H1 (cell line): ENCODE measurements at regions not wholly inside any gene's neighbourhood (a gene's known extent, or its start where the extent isn't known, plus 50 kb on each side); places are given as distances from the start of the nearest gene placed in this dataset.

Source experiments
- CTCF ChIA-PET: fragments of 300-600 bp; sonication (Branson Sonifier 250); formaldehyde crosslinking; loops from one replicate; lab custom pipeline; 2021; ENCODE audit not compliant: partially characterized antibody; lab: Charles Lee
- POLR2A ChIA-PET: fragments of 300-600 bp; sonication (Branson Sonifier 250); formaldehyde crosslinking; loops from one replicate; lab custom pipeline; 2021; ENCODE audit warnings: inconsistent platforms; ENCODE audit not compliant: partially characterized antibody; lab: Charles Lee
- DNase-seq, 2 experiments: peaks; one replicate each; pipeline versions ENCODE4 v3.0.0 to v3.0.0-alpha.2; 2010 to 2022; ENCODE audit warnings: low spot score in 2 of 2, low read depth in 1 of 2, mixed read lengths in 1 of 2
- FAIRE-seq: peaks from 2 replicates; lab custom pipeline; 2011; peaks lifted over from hg19 to GRCh38; lab: Jason Lieb, UNC
- H2AFZ ChIP-seq: 2 replicates; pipeline ENCODE4 v1.8.1; 2012; ENCODE audit warnings: low read length, inconsistent platforms
- H2AK5ac ChIP-seq: 2 replicates; pipeline ENCODE4 v1.6.1; 2013; ENCODE audit warnings: low read depth, low read length
- H2BK120ac ChIP-seq: replicated peaks from 2 replicates; pipeline ENCODE3; 2013; ENCODE audit warnings: low read depth, low read length, inconsistent platforms
- H2BK12ac ChIP-seq: 2 replicates; pipeline ENCODE4 v1.6.1; 2013; ENCODE audit warnings: low read depth, low read length
- H2BK15ac ChIP-seq: 2 replicates; pipeline ENCODE4 v1.6.1; 2013; ENCODE audit warnings: low read length
- H2BK20ac ChIP-seq: 2 replicates; pipeline ENCODE4 v1.6.1; 2013; ENCODE audit warnings: low read length
- H2BK5ac ChIP-seq: 2 replicates; pipeline ENCODE4 v1.6.1; 2013; ENCODE audit warnings: low read depth, low read length
- H3K14ac ChIP-seq: 2 replicates; pipeline ENCODE4 v1.6.1; 2013; ENCODE audit warnings: inconsistent platforms; ENCODE audit not compliant: insufficient read length
- H3K18ac ChIP-seq: 2 replicates; pipeline ENCODE4 v1.6.1; 2013; ENCODE audit warnings: low read length; ENCODE audit errors: extremely low read depth
- H3K23ac ChIP-seq: 2 replicates; pipeline ENCODE4 v1.6.1; 2013; ENCODE audit warnings: inconsistent platforms; ENCODE audit not compliant: insufficient read length
- H3K23me2 ChIP-seq: 2 replicates; pipeline ENCODE4 v1.6.1; 2013; ENCODE audit warnings: low read depth, low read length
- H3K27ac ChIP-seq: 2 replicates; pipeline ENCODE4 v1.6.1; 2011; ENCODE audit warnings: low read depth, low read length, inconsistent platforms
- H3K27me3 ChIP-seq, 4 experiments: replicated peaks in 1 of 4; 1 replicate in 1 of 4; 2 replicates in 3 of 4; pipeline versions ENCODE4 v1.6.1 to v1.8.1; 2011 to 2013; ENCODE audit warnings: low read length in 3 of 4, mild to moderate bottlenecking in 3 of 4, inconsistent platforms in 2 of 4, mixed read lengths in 2 of 4, moderate library complexity in 1 of 4; ENCODE audit not compliant: control insufficient read depth in 3 of 4, insufficient read depth in 3 of 4; ENCODE audit errors: extremely low read depth in 1 of 4
- H3K36me3 ChIP-seq, 4 experiments: 2 replicates each; pipeline versions ENCODE4 v1.6.1 to v1.8.1; 2011 to 2013; ENCODE audit warnings: mild to moderate bottlenecking in 4 of 4, low read length in 3 of 4, moderate library complexity in 2 of 4, control low read depth in 1 of 4, inconsistent platforms in 1 of 4; ENCODE audit not compliant: insufficient read depth in 4 of 4, control insufficient read depth in 2 of 4
- H3K4ac ChIP-seq: replicated peaks from 2 replicates; pipeline ENCODE3; 2013; ENCODE audit warnings: low read length, low read depth, mixed read lengths, inconsistent platforms; ENCODE audit not compliant: insufficient read length
- H3K4me1 ChIP-seq, 4 experiments: replicated peaks in 1 of 4; 1 replicate in 1 of 4; 2 replicates in 3 of 4; pipeline versions ENCODE4 v1.6.1 to v1.8.1; 2011 to 2013; ENCODE audit warnings: low read length in 3 of 4, inconsistent platforms in 2 of 4, mixed read lengths in 1 of 4; ENCODE audit not compliant: insufficient read depth in 4 of 4, control insufficient read depth in 3 of 4
- H3K4me2 ChIP-seq, 2 experiments: 2 replicates each; pipeline versions ENCODE4 v1.6.1 to v1.8.1; 2011 to 2013; ENCODE audit warnings: low read depth in 2 of 2, low read length in 2 of 2, control low read depth in 1 of 2, inconsistent platforms in 1 of 2, mild to moderate bottlenecking in 1 of 2; ENCODE audit not compliant: insufficient read depth in 1 of 2
- H3K4me3 ChIP-seq, 4 experiments: fragments of 200-600, 300-600 bp in 1 of 4; sonication (generic), shearing (Covaris generic), sonication (Bioruptor Twin) in 1 of 4; 2 replicates each; pipeline versions ENCODE4 v1.5.1 to v1.8.1; 2011 to 2016; ENCODE audit warnings: low read length in 4 of 4, low read depth in 3 of 4, control low read depth in 2 of 4, inconsistent platforms in 2 of 4, mild to moderate bottlenecking in 2 of 4, mixed read lengths in 1 of 4, moderate library complexity in 1 of 4; ENCODE audit not compliant: insufficient read depth in 2 of 4; ENCODE audit errors: extremely low read depth in 1 of 4
- H3K56ac ChIP-seq: replicated peaks from 2 replicates; pipeline ENCODE3; 2013; ENCODE audit warnings: low read depth, mild to moderate bottlenecking, mixed read lengths, low read length, inconsistent platforms; ENCODE audit not compliant: insufficient read length
- H3K79me1 ChIP-seq: 2 replicates; pipeline ENCODE4 v1.6.1; 2013; ENCODE audit warnings: low read depth, low read length, control low read depth
- H3K79me2 ChIP-seq, 2 experiments: 2 replicates each; pipeline versions ENCODE4 v1.6.1 to v1.8.1; 2012 to 2013; ENCODE audit warnings: low read length in 2 of 2, mild to moderate bottlenecking in 2 of 2, inconsistent platforms in 1 of 2; ENCODE audit not compliant: insufficient read depth in 2 of 2, control insufficient read depth in 1 of 2
- H3K9ac ChIP-seq, 4 experiments: replicated peaks in 1 of 4; 1 replicate in 1 of 4; 2 replicates in 3 of 4; pipeline versions ENCODE4 v1.6.1 to v1.8.1; 2011 to 2013; ENCODE audit warnings: low read depth in 3 of 4, low read length in 3 of 4, control low read depth in 2 of 4, mild to moderate bottlenecking in 2 of 4, moderate library complexity in 2 of 4, inconsistent platforms in 1 of 4; ENCODE audit errors: extremely low read depth in 1 of 4
- H3K9me3 ChIP-seq, 2 experiments: 2 replicates each; pipeline versions ENCODE4 v1.6.1 to v1.8.1; 2012 to 2013; ENCODE audit warnings: mild to moderate bottlenecking in 2 of 2, moderate library complexity in 2 of 2, control low read depth in 1 of 2, inconsistent platforms in 1 of 2, low read depth in 1 of 2, low read length in 1 of 2, mixed read lengths in 1 of 2; ENCODE audit not compliant: insufficient read depth in 2 of 2
- H4K20me1 ChIP-seq, 2 experiments: replicated peaks in 1 of 2; 2 replicates each; pipeline versions ENCODE3 to v1.8.1; 2011 to 2013; ENCODE audit warnings: inconsistent platforms in 2 of 2, low read length in 2 of 2, mild to moderate bottlenecking in 1 of 2; ENCODE audit not compliant: insufficient read depth in 2 of 2, control insufficient read depth in 1 of 2
- H4K5ac ChIP-seq: 2 replicates; pipeline ENCODE4 v1.6.1; 2013; ENCODE audit warnings: low read length, low read depth, mixed read lengths, inconsistent platforms; ENCODE audit not compliant: insufficient read length
- H4K8ac ChIP-seq: 2 replicates; pipeline ENCODE4 v1.8.0; 2013; ENCODE audit warnings: mild to moderate bottlenecking, moderate library complexity, low read length, inconsistent platforms; ENCODE audit not compliant: insufficient read depth; ENCODE audit errors: extremely low read depth
- H4K91ac ChIP-seq: replicated peaks from 2 replicates; pipeline ENCODE3; 2013; ENCODE audit warnings: low read length, mixed read lengths, inconsistent platforms; ENCODE audit not compliant: insufficient read length
- ASH2L ChIP-seq: fragments of 200-600, 300-600 bp; sonication (generic); IDR thresholded peaks from one replicate; pipeline ENCODE4 v1.7.1; 2017; ENCODE audit warnings: low read length
- CBX5 ChIP-seq: fragments of 300-800, 300-1000 bp; sonication (generic); IDR thresholded peaks from 2 replicates; pipeline ENCODE4 v1.7.1; 2016; ENCODE audit warnings: antibody characterized with exemption, low read length, low read depth
- CEBPB ChIP-seq: IDR thresholded peaks from 2 replicates; pipeline ENCODE4 v1.6.1; 2012; ENCODE audit warnings: low read depth, low read length
- CHD1 ChIP-seq: IDR thresholded peaks from 2 replicates; pipeline ENCODE4 v1.6.1; 2012; ENCODE audit warnings: low read depth, low read length, improper control_type of control experiment
- CREB1 ChIP-seq: IDR thresholded peaks from 2 replicates; pipeline ENCODE4 v1.6.1; 2012; ENCODE audit warnings: inconsistent platforms
- CTBP2 ChIP-seq: IDR thresholded peaks from 2 replicates; pipeline ENCODE4 v1.7.0; 2011; ENCODE audit warnings: borderline replicate concordance, mild to moderate bottlenecking, moderate library complexity, mixed read lengths, low read length; ENCODE audit not compliant: insufficient read depth, insufficient read length
- HDAC2 ChIP-seq, 2 experiments: fragments of 300-600 bp in 1 of 2; sonication (generic) in 1 of 2; IDR thresholded peaks; 2 replicates each; pipeline ENCODE4 v1.6.1; 2011 to 2012; ENCODE audit warnings: low read depth in 2 of 2, low read length in 2 of 2, mild to moderate bottlenecking in 2 of 2, moderate library complexity in 2 of 2, borderline replicate concordance in 1 of 2, inconsistent platforms in 1 of 2
- KDM4A ChIP-seq: IDR thresholded peaks from one replicate; pipeline ENCODE4 v1.7.1; 2012; ENCODE audit warnings: low read depth, mild to moderate bottlenecking, moderate library complexity, low read length, inconsistent platforms; ENCODE audit not compliant: severe bottlenecking
- RNF2 ChIP-seq: fragments of 200-900, 300-1000 bp; sonication (generic); IDR thresholded peaks from 2 replicates; pipeline ENCODE4 v1.7.1; 2016; ENCODE audit warnings: borderline replicate concordance, low read depth, mild to moderate bottlenecking, antibody characterized with exemption, low read length; ENCODE audit not compliant: poor library complexity, severe bottlenecking; ENCODE audit errors: missing control alignments
- SAP30 ChIP-seq: fragments of 300-600 bp; sonication (generic); IDR thresholded peaks from 2 replicates; pipeline ENCODE4 v1.7.1; 2012; ENCODE audit warnings: low read length, moderate library complexity, mild to moderate bottlenecking, inconsistent platforms; ENCODE audit not compliant: insufficient read depth, insufficient replicate concordance
- SUZ12 ChIP-seq: fragments of 200-600 bp; sonication (generic); IDR thresholded peaks from 2 replicates; pipeline ENCODE4 v1.6.1; 2012; ENCODE audit warnings: mild to moderate bottlenecking, inconsistent platforms, low read length, moderate library complexity, mixed read lengths
- USF2 ChIP-seq: IDR thresholded peaks from 2 replicates; pipeline ENCODE4 v1.6.1; 2011; ENCODE audit warnings: low read length, improper control_type of control experiment
- WGBS, 2 experiments: shearing (Covaris generic) in 1 of 2; methylation state at CpG; one replicate each; pipeline versions ENCODE4 v1.1.6 to v1.1.7; 2013 to 2015; ENCODE audit warnings: low lambda C conversion rate in 2 of 2, mixed read lengths in 2 of 2, inconsistent platforms in 1 of 2, low coverage in 1 of 2, missing lambda C conversion rate in 1 of 2; ENCODE audit not compliant: insufficient replicate concordance in 2 of 2, insufficient coverage in 1 of 2, insufficient read length in 1 of 2; ENCODE audit errors: extremely low coverage in 1 of 2, missing lambda C conversion rate in 1 of 2; 5-methylcytosine and 5-hydroxymethylcytosine counted together

- Histone ChIP-seq H3K4ac (no peak overlapping the region), H2BK120ac (no peak overlapping the region), H3K14ac (no peak overlapping the region), H3K27ac (no peak overlapping the region), H3K4me2 (no peak overlapping the region), H2BK12ac (no peak overlapping the region), H4K8ac (no peak overlapping the region), H3K18ac (no peak overlapping the region), H2AFZ (peak overlapping the region; percentile 62; the same call in 1 of the 2 replicates), H4K91ac (no peak overlapping the region), H4K5ac (no peak overlapping the region), H2AK5ac (no peak overlapping the region), H3K27me3 (no peaks in the 10 kb centered on the region), H2BK20ac (no peak overlapping the region), H2BK15ac (no peak overlapping the region), H3K36me3 (no peaks in the 10 kb centered on the region), H3K23ac (no peak overlapping the region), H3K4me3 (no peak overlapping the region), H3K4me1 (no peaks in the 10 kb centered on the region), H3K23me2 (no peaks in the 10 kb centered on the region), H3K56ac (no peak overlapping the region), H3K9me3 (no peaks in the 10 kb centered on the region), H3K9ac (no peak overlapping the region), H3K79me1 (no peaks in the 10 kb centered on the region), H3K79me2 (no peaks in the 10 kb centered on the region), H4K20me1 (no peaks in the 10 kb centered on the region), H2BK5ac (no peak overlapping the region)
- DNase-seq: no peak
- no peak for FAIRE-seq
- CTCF ChIA-PET: interaction anchor here (0.6 to 1.0 kb wide), 2 partner anchors 37 to 63 kb away, joined by 3 read pairs; no protein-coding TSS in a partner anchor
- POLR2A ChIA-PET: no interaction called here
- 89% methylated on average over 4 of the region's 4 CpGs; no CpG with 5 or more reads in 1 of the 2 experiments for WGBS, 2 experiments
- TF ChIP-seq CTBP2 (no peak), ASH2L (no peak), SAP30 (no peak), CREB1 (no peak), CEBPB (no peak), HDAC2 (IDR thresholded peaks at IDR 0.05; ENCODE audit: borderline replicate concordance in 1 of 2, low read depth in 2 of 2, low read length in 2 of 2) (no peak), RNF2 (no peak), CBX5 (no peak), CHD1 (no peak), SUZ12 (no peak), KDM4A (no peak), USF2 (no peak)
Measured at GRCh38 chr14:42421377-42422078, 814.9 kb downstream of the LRFN5 start.
